ENCODE measurements at regions not wholly inside any gene's neighbourhood (a gene's known extent, or its start where the extent isn't known, plus 50 kb on each side); places are given as distances from the start of the nearest gene placed in this dataset.

DNA sequence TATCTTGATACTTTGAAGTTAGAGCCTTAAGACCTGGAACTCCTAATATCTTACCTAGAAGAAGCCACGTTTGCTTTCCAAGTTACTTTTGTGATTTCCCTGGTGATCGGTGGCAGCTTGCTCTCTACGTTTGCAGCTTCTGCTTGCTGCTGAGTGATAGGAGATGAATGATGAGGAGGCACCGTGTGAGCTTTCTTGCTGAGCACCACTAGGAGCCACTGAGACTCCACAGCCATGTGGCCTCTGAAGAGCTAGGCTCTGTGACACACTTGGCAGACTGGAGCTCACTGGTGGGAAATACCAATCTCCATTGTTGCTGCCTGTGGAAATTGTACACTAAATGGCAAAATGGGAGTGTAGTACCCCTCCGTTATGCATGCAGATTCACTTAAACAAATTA, 161.8 kb downstream of the IBTK start:
- H3K4me1 Mint-ChIP-seq (ENCODE audit: low read depth): no peaks in the 10 kb centered on the region
- no peaks in the 10 kb centered on the region for H3K9me3 Mint-ChIP-seq

GRCh38 chr6:82084324-82084920, 163.1 kb downstream of the IBTK start:
- Mint-ChIP-seq H3K27me3 (ENCODE audit: low read depth) (no peaks in the 10 kb centered on the region), H3K36me3 (ENCODE audit: insufficient read depth in 2 of 2) (no peaks in the 10 kb centered on the region), H3K4me1 (ENCODE audit: low read depth) (no peaks in the 10 kb centered on the region), H3K9me3 (no peaks in the 10 kb centered on the region), H3K4me3 (no peak overlapping the region), H3K27ac (no peak overlapping the region)
- ATAC-seq (replicated peaks in 1 of 2) (no peak), DNase-seq (no peak)

More for the DNA sequence above, 161.8 kb downstream of the IBTK start:
- DNase-seq (no peak), ATAC-seq (replicated peaks in 1 of 2) (no peak)
- Mint-ChIP-seq H3K27ac (no peak overlapping the region), H3K4me3 (no peak overlapping the region), H3K27me3 (ENCODE audit: low read depth) (no peaks in the 10 kb centered on the region), H3K36me3 (ENCODE audit: insufficient read depth in 2 of 2) (no peaks in the 10 kb centered on the region)

DNA sequence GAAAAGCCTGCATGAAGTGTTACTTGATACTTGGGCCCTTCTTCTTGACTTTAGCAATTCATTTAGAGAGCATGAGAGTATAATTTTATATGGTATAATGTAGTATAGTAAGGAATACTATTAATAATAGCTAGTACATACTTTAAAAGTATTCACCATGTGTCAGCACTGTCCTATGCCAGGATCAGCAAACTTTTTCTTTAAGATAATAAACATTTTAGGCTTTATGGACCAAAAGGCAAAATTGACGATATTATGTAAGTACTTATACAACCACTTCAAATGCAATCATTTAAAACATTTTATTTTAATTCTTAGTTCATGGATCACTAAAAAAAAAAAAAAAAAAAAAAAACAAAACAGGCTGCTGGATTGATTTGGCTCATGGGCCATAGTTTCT, 163.9 kb downstream of the IBTK start:
- H3K4me1 Mint-ChIP-seq (ENCODE audit: low read depth): no peaks in the 10 kb centered on the region
- no peak overlapping the region for H3K27ac Mint-ChIP-seq
- no peak overlapping the region for H3K4me3 Mint-ChIP-seq
- DNase-seq (no peak), ATAC-seq (replicated peaks in 1 of 2) (no peak)
- no peaks in the 10 kb centered on the region for H3K27me3 Mint-ChIP-seq (ENCODE audit: low read depth)
- H3K9me3 Mint-ChIP-seq: no peaks in the 10 kb centered on the region
- no peaks in the 10 kb centered on the region for H3K36me3 Mint-ChIP-seq (ENCODE audit: insufficient read depth in 2 of 2)

- Mint-ChIP-seq H3K36me3 (ENCODE audit: insufficient read depth in 2 of 2) (no peaks in the 10 kb centered on the region), H3K4me3 (no peak overlapping the region), H3K9me3 (no peaks in the 10 kb centered on the region), H3K4me1 (ENCODE audit: low read depth) (no peaks in the 10 kb centered on the region), H3K27me3 (ENCODE audit: low read depth) (no peaks in the 10 kb centered on the region), H3K27ac (no peak overlapping the region)
- no peak for DNase-seq
- no peak for ATAC-seq (replicated peaks in 1 of 2)
These were observed 166.8 kb downstream of the IBTK start for GRCh38 chr6:82080767-82081166.

DNA sequence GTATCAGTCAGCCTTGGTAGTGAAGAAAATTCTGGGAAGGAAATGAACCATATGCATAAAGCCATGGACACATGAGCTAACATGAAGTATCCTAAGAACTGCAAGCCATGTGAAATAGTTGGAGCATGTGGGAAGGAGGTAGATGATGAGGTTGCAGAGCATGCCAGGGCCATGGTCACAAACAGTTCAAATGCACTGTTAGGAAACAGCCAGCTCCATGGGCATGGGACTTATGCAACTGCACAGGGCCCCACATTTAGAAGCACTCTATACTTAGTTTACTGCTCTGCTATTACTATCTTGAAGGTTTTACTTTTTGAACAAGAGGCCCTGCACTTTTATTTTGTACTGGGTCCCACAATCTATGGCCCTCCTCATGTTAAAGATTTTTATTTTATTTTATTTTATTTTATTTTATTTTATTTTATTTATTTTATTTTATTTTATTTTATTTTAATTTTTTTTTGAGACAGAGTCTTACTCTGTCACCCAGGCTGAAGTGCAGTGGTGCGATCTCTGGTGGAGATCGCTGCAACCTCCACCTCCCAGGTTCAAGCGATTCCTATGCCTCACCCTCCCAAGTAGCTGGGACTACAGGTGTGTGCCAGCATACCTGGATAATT, 169.1 kb downstream of the IBTK start:
- no peak for ATAC-seq (replicated peaks in 1 of 2)
- no peak overlapping the region for H3K4me3 Mint-ChIP-seq
- H3K27me3 Mint-ChIP-seq (ENCODE audit: low read depth): no peaks in the 10 kb centered on the region
- no peak overlapping the region for H3K27ac Mint-ChIP-seq
- no peaks in the 10 kb centered on the region for H3K36me3 Mint-ChIP-seq (ENCODE audit: insufficient read depth in 2 of 2)
- no peaks in the 10 kb centered on the region for H3K9me3 Mint-ChIP-seq
- H3K4me1 Mint-ChIP-seq (ENCODE audit: low read depth): no peaks in the 10 kb centered on the region
- no peak for DNase-seq

DNA sequence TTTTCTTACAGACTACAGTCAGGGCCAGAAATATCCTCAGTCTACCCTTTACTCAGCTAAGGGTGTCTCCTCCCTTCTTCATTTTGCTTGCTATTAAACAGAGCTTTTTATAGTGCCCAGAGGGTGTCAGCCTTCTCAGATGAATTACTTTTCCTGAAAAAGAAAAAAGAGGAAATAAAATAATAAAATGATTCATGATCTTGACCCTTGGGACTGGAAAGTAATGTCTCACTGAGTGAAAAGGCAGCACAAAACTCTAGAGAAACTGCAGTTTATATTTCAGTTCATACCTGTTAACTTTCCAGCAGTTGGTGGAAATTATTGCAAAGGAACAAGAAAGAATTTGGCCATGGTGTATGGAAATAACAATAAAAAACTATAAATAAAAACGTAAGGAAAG, 170.6 kb downstream of the IBTK start:
- DNase-seq (no peak), ATAC-seq (replicated peaks in 1 of 2) (no peak)
- Mint-ChIP-seq H3K27me3 (ENCODE audit: low read depth) (no peaks in the 10 kb centered on the region), H3K4me3 (no peak overlapping the region), H3K4me1 (ENCODE audit: low read depth) (no peaks in the 10 kb centered on the region), H3K27ac (no peak overlapping the region), H3K9me3 (no peaks in the 10 kb centered on the region), H3K36me3 (ENCODE audit: insufficient read depth in 2 of 2) (no peaks in the 10 kb centered on the region)

GRCh38 chr6:82074556-82074955, 173.0 kb downstream of the IBTK start:
- ATAC-seq (replicated peaks in 1 of 2) (no peak), DNase-seq (no peak)
- no peaks in the 10 kb centered on the region for H3K27me3 Mint-ChIP-seq (ENCODE audit: low read depth)
- no peaks in the 10 kb centered on the region for H3K9me3 Mint-ChIP-seq
- H3K4me1 Mint-ChIP-seq (ENCODE audit: low read depth): no peaks in the 10 kb centered on the region
- H3K4me3 Mint-ChIP-seq: no peak overlapping the region
- no peaks in the 10 kb centered on the region for H3K36me3 Mint-ChIP-seq (ENCODE audit: insufficient read depth in 2 of 2)
- no peak overlapping the region for H3K27ac Mint-ChIP-seq

DNA sequence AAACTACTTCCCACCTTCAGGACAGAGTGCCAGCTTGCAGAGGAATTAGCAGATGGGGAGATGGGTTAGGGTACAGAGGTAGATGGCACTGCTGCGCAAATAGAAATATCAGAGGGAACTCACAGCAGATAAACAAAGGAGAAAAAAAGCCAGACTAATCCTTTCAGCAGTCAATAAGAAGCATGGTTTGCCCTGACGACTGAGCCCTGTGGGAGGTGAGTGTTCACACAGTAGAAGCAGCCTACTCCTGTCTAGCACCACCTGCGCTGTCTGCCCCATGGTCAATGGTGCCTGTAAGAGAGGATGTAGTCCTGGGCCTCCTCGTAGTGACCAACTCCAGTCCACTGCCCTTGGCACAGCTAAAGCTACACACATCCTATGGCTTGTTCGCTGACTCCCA, 174.1 kb downstream of the IBTK start:
- H3K36me3 Mint-ChIP-seq (ENCODE audit: insufficient read depth in 2 of 2): no peaks in the 10 kb centered on the region
- no peaks in the 10 kb centered on the region for H3K27me3 Mint-ChIP-seq (ENCODE audit: low read depth)
- no peaks in the 10 kb centered on the region for H3K9me3 Mint-ChIP-seq
- ATAC-seq (replicated peaks in 1 of 2) (no peak), DNase-seq (no peak)
- H3K4me1 Mint-ChIP-seq (ENCODE audit: low read depth): no peaks in the 10 kb centered on the region
- no peak overlapping the region for H3K27ac Mint-ChIP-seq
- no peak overlapping the region for H3K4me3 Mint-ChIP-seq

GRCh38 chr6:82072751-82073150, 174.8 kb downstream of the IBTK start:
- H3K4me1 Mint-ChIP-seq (ENCODE audit: low read depth): no peaks in the 10 kb centered on the region
- H3K27ac Mint-ChIP-seq: no peak overlapping the region
- H3K36me3 Mint-ChIP-seq (ENCODE audit: insufficient read depth in 2 of 2): no peaks in the 10 kb centered on the region
- DNase-seq (no peak), ATAC-seq (replicated peaks in 1 of 2) (no peak)
- no peaks in the 10 kb centered on the region for H3K9me3 Mint-ChIP-seq
- no peaks in the 10 kb centered on the region for H3K27me3 Mint-ChIP-seq (ENCODE audit: low read depth)
- no peak overlapping the region for H3K4me3 Mint-ChIP-seq

- Mint-ChIP-seq H3K27ac (no peak overlapping the region), H3K36me3 (ENCODE audit: insufficient read depth in 2 of 2) (no peaks in the 10 kb centered on the region), H3K9me3 (no peaks in the 10 kb centered on the region), H3K27me3 (ENCODE audit: low read depth) (no peaks in the 10 kb centered on the region), H3K4me1 (ENCODE audit: low read depth) (no peaks in the 10 kb centered on the region), H3K4me3 (no peak overlapping the region)
- ATAC-seq (replicated peaks in 1 of 2) (no peak), DNase-seq (no peak)
These were observed 175.4 kb downstream of the IBTK start for GRCh38 chr6:82072121-82072521.

DNA sequence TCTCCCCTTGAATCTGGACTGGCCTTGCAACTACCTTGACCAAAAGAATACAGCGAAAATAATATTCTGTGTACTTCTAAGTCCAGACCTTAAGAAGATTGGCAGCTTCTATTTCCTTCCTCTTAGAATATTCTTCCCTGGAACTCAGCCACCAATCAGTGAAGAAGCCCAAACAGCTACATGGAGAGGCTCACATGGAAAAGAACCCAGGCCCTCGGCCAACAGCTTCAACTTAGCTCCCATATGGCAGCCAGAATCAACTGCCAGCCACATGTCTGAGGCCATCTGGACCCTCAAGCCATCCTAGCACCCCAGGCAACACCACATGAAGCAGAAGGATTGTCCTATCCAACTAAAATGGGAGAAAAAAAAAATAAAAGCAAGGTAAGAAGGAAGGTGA, 178.8 kb downstream of the IBTK start:
- DNase-seq (no peak), ATAC-seq (replicated peaks in 1 of 2) (no peak)
- Mint-ChIP-seq H3K4me3 (no peak overlapping the region), H3K27me3 (ENCODE audit: low read depth) (no peaks in the 10 kb centered on the region), H3K9me3 (no peaks in the 10 kb centered on the region), H3K27ac (no peak overlapping the region), H3K36me3 (ENCODE audit: insufficient read depth in 2 of 2) (no peaks in the 10 kb centered on the region), H3K4me1 (ENCODE audit: low read depth) (no peaks in the 10 kb centered on the region)

GRCh38 chr6:82066991-82067411, 180.5 kb downstream of the IBTK start:
- ATAC-seq (replicated peaks in 1 of 2): no peak
- H3K9me3 Mint-ChIP-seq: no peaks in the 10 kb centered on the region
- H3K4me3 Mint-ChIP-seq: no peak overlapping the region
- H3K36me3 Mint-ChIP-seq (ENCODE audit: insufficient read depth in 2 of 2): no peaks in the 10 kb centered on the region
- no peak for DNase-seq
- no peaks in the 10 kb centered on the region for H3K27me3 Mint-ChIP-seq (ENCODE audit: low read depth)
- H3K4me1 Mint-ChIP-seq (ENCODE audit: low read depth): no peaks in the 10 kb centered on the region
- H3K27ac Mint-ChIP-seq: no peak overlapping the region

DNA sequence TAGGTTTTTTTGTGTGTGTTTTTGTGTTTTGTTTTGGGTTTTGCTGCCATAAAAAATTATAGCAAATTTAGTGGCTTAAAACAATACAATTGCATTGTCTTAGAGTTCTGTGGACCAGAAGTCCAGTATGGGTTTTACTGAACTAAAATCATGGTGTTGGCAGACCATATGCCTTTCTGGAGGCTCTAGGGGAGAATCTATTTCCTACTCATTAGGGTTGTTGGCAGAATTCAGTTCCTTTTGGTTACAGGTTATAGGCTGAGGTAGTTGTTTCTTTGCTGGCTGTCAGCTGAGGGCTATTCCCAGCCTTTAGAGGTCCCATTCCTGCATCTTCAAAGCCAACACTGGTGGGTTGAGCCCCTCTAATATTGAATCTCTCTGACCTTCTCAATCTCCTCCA, 181.3 kb downstream of the IBTK start:
- Mint-ChIP-seq H3K27me3 (ENCODE audit: low read depth) (no peaks in the 10 kb centered on the region), H3K4me3 (no peak overlapping the region), H3K36me3 (ENCODE audit: insufficient read depth in 2 of 2) (no peaks in the 10 kb centered on the region), H3K4me1 (ENCODE audit: low read depth) (no peaks in the 10 kb centered on the region), H3K27ac (no peak overlapping the region), H3K9me3 (no peaks in the 10 kb centered on the region)
- ATAC-seq (replicated peaks in 1 of 2): no peak
- DNase-seq: no peak

- no peak overlapping the region for H3K27ac Mint-ChIP-seq
- no peak overlapping the region for H3K4me3 Mint-ChIP-seq
- no peaks in the 10 kb centered on the region for H3K27me3 Mint-ChIP-seq (ENCODE audit: low read depth)
- H3K4me1 Mint-ChIP-seq (ENCODE audit: low read depth): no peaks in the 10 kb centered on the region
- no peaks in the 10 kb centered on the region for H3K9me3 Mint-ChIP-seq
- no peaks in the 10 kb centered on the region for H3K36me3 Mint-ChIP-seq (ENCODE audit: insufficient read depth in 2 of 2)
- no peak for DNase-seq
- ATAC-seq (replicated peaks in 1 of 2): no peak
These were observed 184.0 kb downstream of the IBTK start for GRCh38 chr6:82063574-82063973.
